ENCODE measurements at regions not wholly inside any gene's neighbourhood (a gene's known extent, or its start where the extent isn't known, plus 50 kb on each side); places are given as distances from the start of the nearest gene placed in this dataset.

- TF ChIP-seq, protein P1, sequence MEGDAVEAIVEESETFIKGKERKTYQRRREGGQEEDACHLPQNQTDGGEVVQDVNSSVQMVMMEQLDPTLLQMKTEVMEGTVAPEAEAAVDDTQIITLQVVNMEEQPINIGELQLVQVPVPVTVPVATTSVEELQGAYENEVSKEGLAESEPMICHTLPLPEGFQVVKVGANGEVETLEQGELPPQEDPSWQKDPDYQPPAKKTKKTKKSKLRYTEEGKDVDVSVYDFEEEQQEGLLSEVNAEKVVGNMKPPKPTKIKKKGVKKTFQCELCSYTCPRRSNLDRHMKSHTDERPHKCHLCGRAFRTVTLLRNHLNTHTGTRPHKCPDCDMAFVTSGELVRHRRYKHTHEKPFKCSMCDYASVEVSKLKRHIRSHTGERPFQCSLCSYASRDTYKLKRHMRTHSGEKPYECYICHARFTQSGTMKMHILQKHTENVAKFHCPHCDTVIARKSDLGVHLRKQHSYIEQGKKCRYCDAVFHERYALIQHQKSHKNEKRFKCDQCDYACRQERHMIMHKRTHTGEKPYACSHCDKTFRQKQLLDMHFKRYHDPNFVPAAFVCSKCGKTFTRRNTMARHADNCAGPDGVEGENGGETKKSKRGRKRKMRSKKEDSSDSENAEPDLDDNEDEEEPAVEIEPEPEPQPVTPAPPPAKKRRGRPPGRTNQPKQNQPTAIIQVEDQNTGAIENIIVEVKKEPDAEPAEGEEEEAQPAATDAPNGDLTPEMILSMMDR (IDR thresholded peaks at IDR 0.05): no peak
- no peak for TF ChIP-seq POLR2A (IDR thresholded peaks at IDR 0.05)
These were observed 266.8 kb downstream of the NDUFA10 start for GRCh38 chr2:239758279-239758877.

Measured in testis (tissue), 2 donors.